ENCODE measurements at regions not wholly inside any gene's neighbourhood (a gene's known extent, or its start where the extent isn't known, plus 50 kb on each side); places are given as distances from the start of the nearest gene placed in this dataset.

- H3K9me3 ChIP-seq (ENCODE audit: insufficient read depth in 2 of 2, low read depth in 1 of 2, low read length in 1 of 2), result no peaks in the 10 kb centered on the region
- H2AK5ac ChIP-seq (ENCODE audit: low read depth, low read length), result no peak overlapping the region
- no peak overlapping the region for H3K18ac ChIP-seq (ENCODE audit: extremely low read depth, low read length)
- no peaks in the 10 kb centered on the region for H3K23me2 ChIP-seq (ENCODE audit: low read depth, low read length)
- no peak overlapping the region for H3K4ac ChIP-seq (replicated peaks; ENCODE audit: insufficient read length, low read depth, low read length)
- no peaks in the 10 kb centered on the region for H3K36me3 ChIP-seq (ENCODE audit: control insufficient read depth in 2 of 4, insufficient read depth in 4 of 4, low read length in 3 of 4)
- no peak overlapping the region for H4K5ac ChIP-seq (ENCODE audit: insufficient read length, low read depth, low read length)
- no peak overlapping the region for H2BK20ac ChIP-seq (ENCODE audit: low read length)
- no peaks in the 10 kb centered on the region for H3K27me3 ChIP-seq (replicated peaks in 1 of 4; ENCODE audit: control insufficient read depth in 3 of 4, extremely low read depth in 1 of 4, insufficient read depth in 3 of 4, low read length in 3 of 4)
- H4K8ac ChIP-seq (ENCODE audit: extremely low read depth, insufficient read depth, low read length), result no peak overlapping the region
- H4K91ac ChIP-seq (replicated peaks; ENCODE audit: insufficient read length, low read length), result no peak overlapping the region
- no peaks in the 10 kb centered on the region for H3K79me1 ChIP-seq (ENCODE audit: low read depth, low read length)
- H2BK5ac ChIP-seq (ENCODE audit: low read depth, low read length), result no peak overlapping the region
- no peak overlapping the region for H3K4me2 ChIP-seq (ENCODE audit: insufficient read depth in 1 of 2, low read depth in 2 of 2, low read length in 2 of 2)
- H2AFZ ChIP-seq (ENCODE audit: low read length), result no peak overlapping the region
- no peak overlapping the region for H2BK12ac ChIP-seq (ENCODE audit: low read depth, low read length)
- no peak overlapping the region for H2BK120ac ChIP-seq (replicated peaks; ENCODE audit: low read depth, low read length)
- no peak overlapping the region for H3K9ac ChIP-seq (replicated peaks in 1 of 4; ENCODE audit: extremely low read depth in 1 of 4, low read depth in 3 of 4, low read length in 3 of 4)
- H3K27ac ChIP-seq (ENCODE audit: low read depth, low read length), result no peak overlapping the region
- no peak overlapping the region for H3K4me3 ChIP-seq (ENCODE audit: extremely low read depth in 1 of 4, insufficient read depth in 2 of 4, low read depth in 3 of 4, low read length in 4 of 4)
- no peaks in the 10 kb centered on the region for H3K79me2 ChIP-seq (ENCODE audit: control insufficient read depth in 1 of 2, insufficient read depth in 2 of 2, low read length in 2 of 2)
- 0 out of 7 replicates have a peak, but pooled peaks cover 0 to 3% (median 0%) of the 10 kb centered on the region in 4 experiments for H3K4me1 ChIP-seq (replicated peaks in 1 of 4; ENCODE audit: control insufficient read depth in 3 of 4, insufficient read depth in 4 of 4, low read length in 3 of 4)
- DNase-seq (ENCODE audit: low read depth in 1 of 2, low spot score in 2 of 2), result no peak
- CTCF ChIA-PET (ENCODE audit: partially characterized antibody), result no interaction called here
- no peak overlapping the region for H3K56ac ChIP-seq (replicated peaks; ENCODE audit: insufficient read length, low read depth, low read length)
- WGBS, 2 experiments (ENCODE audit: extremely low coverage in 1 of 2, insufficient coverage in 1 of 2, insufficient read length in 1 of 2, insufficient replicate concordance in 2 of 2, low coverage in 1 of 2, low lambda C conversion rate in 2 of 2, missing lambda C conversion rate in 1 of 2), result 80% methylated on average over 7 of the region's 8 CpGs; no CpG with 5 or more reads in 1 of the 2 experiments
- POLR2A ChIA-PET (ENCODE audit: partially characterized antibody), result no interaction called here
- no peaks in the 10 kb centered on the region for H4K20me1 ChIP-seq (replicated peaks in 1 of 2; ENCODE audit: control insufficient read depth in 1 of 2, insufficient read depth in 2 of 2, low read length in 2 of 2)
- H3K23ac ChIP-seq (ENCODE audit: insufficient read length), result no peak overlapping the region
- FAIRE-seq, result no peak
- H2BK15ac ChIP-seq (ENCODE audit: low read length), result no peak overlapping the region
- no peak overlapping the region for H3K14ac ChIP-seq (ENCODE audit: insufficient read length)
- TF ChIP-seq NRF1 (IDR thresholded peaks at IDR 0.05; ENCODE audit: low read depth, low read length), result no peak
- TF ChIP-seq SUZ12 (IDR thresholded peaks at IDR 0.05; ENCODE audit: low read length), result no peak
Measured at GRCh38 chrX:10831716-10832502, 211.5 kb upstream of the MID1 start.
